ENCODE measurements at regions not wholly inside any gene's neighbourhood (a gene's known extent, or its start where the extent isn't known, plus 50 kb on each side); places are given as distances from the start of the nearest gene placed in this dataset.
A peak's percentile ranks its signal among the peaks of the same experiment; 100 is the strongest.

GRCh38 chr18:56545464-56545863 is 92.9 kb downstream of the TXNL1 start:
- no peak for DNase-seq
- no peak overlapping the region for H3K4me3 ChIP-seq (ENCODE audit: low read length)
- H3K27ac ChIP-seq (ENCODE audit: low read depth, low read length): no peak overlapping the region
- H4K5ac ChIP-seq (ENCODE audit: low read length): no peak overlapping the region
- no peak overlapping the region for H2BK5ac ChIP-seq (ENCODE audit: low read length)
- no peak overlapping the region for H2BK15ac ChIP-seq (replicated peaks; ENCODE audit: low read depth)
- H3K9ac ChIP-seq (ENCODE audit: low read length): no peak overlapping the region
- H3K18ac ChIP-seq (ENCODE audit: low read length): no peak overlapping the region
- no peak overlapping the region for H2BK120ac ChIP-seq (ENCODE audit: low read depth, low read length)
- WGBS (ENCODE audit: extremely low coverage, insufficient coverage, low lambda C conversion rate): no CpG with 5 or more reads among the region's 1 CpG
- no peaks in the 10 kb centered on the region for H3K79me2 ChIP-seq (ENCODE audit: control insufficient read depth, insufficient read depth, low read length)
- H3K27me3 ChIP-seq (ENCODE audit: insufficient read depth, low read length, poor library complexity): no peaks in the 10 kb centered on the region
- no peak overlapping the region for H4K8ac ChIP-seq (ENCODE audit: low read depth, low read length)
- no peak overlapping the region for H3K4ac ChIP-seq (ENCODE audit: low read depth, low read length)
- H3K23ac ChIP-seq (ENCODE audit: low read length): no peak overlapping the region
- no peaks in the 10 kb centered on the region for H3K4me1 ChIP-seq (ENCODE audit: control insufficient read depth, low read depth, low read length)
- no peak overlapping the region for H2AK5ac ChIP-seq (ENCODE audit: low read length)
- H3K56ac ChIP-seq (ENCODE audit: low read length): no peak overlapping the region
- no peak overlapping the region for H3K4me2 ChIP-seq (ENCODE audit: low read length)
- no peaks in the 10 kb centered on the region for H3K36me3 ChIP-seq (ENCODE audit: control insufficient read depth, insufficient read depth, low read length)
- no peaks in the 10 kb centered on the region for H3K79me1 ChIP-seq (ENCODE audit: low read length)

- Histone ChIP-seq H3K27ac (ENCODE audit: low read depth, low read length) (no peak overlapping the region), H3K4me1 (ENCODE audit: control insufficient read depth, low read depth, low read length) (no peaks in the 10 kb centered on the region), H3K79me1 (ENCODE audit: low read length) (no peaks in the 10 kb centered on the region), H4K8ac (ENCODE audit: low read depth, low read length) (no peak overlapping the region), H3K4ac (ENCODE audit: low read depth, low read length) (no peak overlapping the region), H3K56ac (ENCODE audit: low read length) (no peak overlapping the region), H2BK5ac (ENCODE audit: low read length) (no peak overlapping the region), H3K79me2 (ENCODE audit: control insufficient read depth, insufficient read depth, low read length) (no peaks in the 10 kb centered on the region), H2BK120ac (ENCODE audit: low read depth, low read length) (no peak overlapping the region), H3K4me2 (ENCODE audit: low read length) (no peak overlapping the region), H3K36me3 (ENCODE audit: control insufficient read depth, insufficient read depth, low read length) (no peaks in the 10 kb centered on the region), H3K9ac (ENCODE audit: low read length) (no peak overlapping the region), H3K4me3 (ENCODE audit: low read length) (no peak overlapping the region), H3K18ac (ENCODE audit: low read length) (no peak overlapping the region), H2BK15ac (replicated peaks; ENCODE audit: low read depth) (no peak overlapping the region), H3K27me3 (ENCODE audit: insufficient read depth, low read length, poor library complexity) (no peaks in the 10 kb centered on the region), H3K23ac (ENCODE audit: low read length) (no peak overlapping the region), H4K5ac (ENCODE audit: low read length) (no peak overlapping the region), H2AK5ac (ENCODE audit: low read length) (no peak overlapping the region)
- peak; percentile 6 for DNase-seq
- no CpG with 5 or more reads among the region's 2 CpGs for WGBS (ENCODE audit: extremely low coverage, insufficient coverage, low lambda C conversion rate)
These were observed 95.9 kb downstream of the TXNL1 start for GRCh38 chr18:56542476-56542875.

GRCh38 chr18:56541793-56542192 is 96.6 kb downstream of the TXNL1 start:
- H3K4me1 ChIP-seq (ENCODE audit: control insufficient read depth, low read depth, low read length): no peaks in the 10 kb centered on the region
- no peaks in the 10 kb centered on the region for H3K36me3 ChIP-seq (ENCODE audit: control insufficient read depth, insufficient read depth, low read length)
- no peaks in the 10 kb centered on the region for H3K79me2 ChIP-seq (ENCODE audit: control insufficient read depth, insufficient read depth, low read length)
- H3K18ac ChIP-seq (ENCODE audit: low read length): no peak overlapping the region
- H2BK120ac ChIP-seq (ENCODE audit: low read depth, low read length): no peak overlapping the region
- H3K4me2 ChIP-seq (ENCODE audit: low read length): no peak overlapping the region
- H3K27me3 ChIP-seq (ENCODE audit: insufficient read depth, low read length, poor library complexity): no peaks in the 10 kb centered on the region
- DNase-seq: no peak
- H3K23ac ChIP-seq (ENCODE audit: low read length): no peak overlapping the region
- H3K9ac ChIP-seq (ENCODE audit: low read length): no peak overlapping the region
- H3K4ac ChIP-seq (ENCODE audit: low read depth, low read length): no peak overlapping the region
- H3K56ac ChIP-seq (ENCODE audit: low read length): no peak overlapping the region
- H4K8ac ChIP-seq (ENCODE audit: low read depth, low read length): no peak overlapping the region
- no peak overlapping the region for H3K4me3 ChIP-seq (ENCODE audit: low read length)
- no peak overlapping the region for H4K5ac ChIP-seq (ENCODE audit: low read length)
- no peak overlapping the region for H2BK5ac ChIP-seq (ENCODE audit: low read length)
- H2BK15ac ChIP-seq (replicated peaks; ENCODE audit: low read depth): no peak overlapping the region
- no peak overlapping the region for H2AK5ac ChIP-seq (ENCODE audit: low read length)
- H3K27ac ChIP-seq (ENCODE audit: low read depth, low read length): no peak overlapping the region
- no peaks in the 10 kb centered on the region for H3K79me1 ChIP-seq (ENCODE audit: low read length)
- WGBS (ENCODE audit: extremely low coverage, insufficient coverage, low lambda C conversion rate): no CpG with 5 or more reads among the region's 2 CpGs

GRCh38 chr18:56541340-56541739 is 97.1 kb downstream of the TXNL1 start:
- Histone ChIP-seq H2BK15ac (replicated peaks; ENCODE audit: low read depth) (no peak overlapping the region), H3K4me3 (ENCODE audit: low read length) (no peak overlapping the region), H4K5ac (ENCODE audit: low read length) (no peak overlapping the region), H3K27me3 (ENCODE audit: insufficient read depth, low read length, poor library complexity) (no peaks in the 10 kb centered on the region), H2AK5ac (ENCODE audit: low read length) (no peak overlapping the region), H3K27ac (ENCODE audit: low read depth, low read length) (no peak overlapping the region), H3K36me3 (ENCODE audit: control insufficient read depth, insufficient read depth, low read length) (no peaks in the 10 kb centered on the region), H3K18ac (ENCODE audit: low read length) (no peak overlapping the region), H3K56ac (ENCODE audit: low read length) (no peak overlapping the region), H3K4ac (ENCODE audit: low read depth, low read length) (no peak overlapping the region), H4K8ac (ENCODE audit: low read depth, low read length) (no peak overlapping the region), H3K23ac (ENCODE audit: low read length) (no peak overlapping the region), H3K79me1 (ENCODE audit: low read length) (no peaks in the 10 kb centered on the region), H3K4me1 (ENCODE audit: control insufficient read depth, low read depth, low read length) (no peaks in the 10 kb centered on the region), H2BK5ac (ENCODE audit: low read length) (no peak overlapping the region), H3K9ac (ENCODE audit: low read length) (no peak overlapping the region), H3K79me2 (ENCODE audit: control insufficient read depth, insufficient read depth, low read length) (no peaks in the 10 kb centered on the region), H2BK120ac (ENCODE audit: low read depth, low read length) (no peak overlapping the region), H3K4me2 (ENCODE audit: low read length) (no peak overlapping the region)
- no CpG with 5 or more reads among the region's 2 CpGs for WGBS (ENCODE audit: extremely low coverage, insufficient coverage, low lambda C conversion rate)
- DNase-seq: no peak

- no peak overlapping the region for H2BK5ac ChIP-seq (ENCODE audit: low read length)
- no peak overlapping the region for H2BK15ac ChIP-seq (replicated peaks; ENCODE audit: low read depth)
- H2AK5ac ChIP-seq (ENCODE audit: low read length): no peak overlapping the region
- H3K4ac ChIP-seq (ENCODE audit: low read depth, low read length): no peak overlapping the region
- no peak overlapping the region for H4K8ac ChIP-seq (ENCODE audit: low read depth, low read length)
- no peak overlapping the region for H3K4me3 ChIP-seq (ENCODE audit: low read length)
- no peak overlapping the region for H3K27ac ChIP-seq (ENCODE audit: low read depth, low read length)
- H4K5ac ChIP-seq (ENCODE audit: low read length): no peak overlapping the region
- H3K56ac ChIP-seq (ENCODE audit: low read length): no peak overlapping the region
- H3K79me2 ChIP-seq (ENCODE audit: control insufficient read depth, insufficient read depth, low read length): no peaks in the 10 kb centered on the region
- no peak overlapping the region for H3K9ac ChIP-seq (ENCODE audit: low read length)
- no CpG with 5 or more reads among the region's 2 CpGs for WGBS (ENCODE audit: extremely low coverage, insufficient coverage, low lambda C conversion rate)
- H3K79me1 ChIP-seq (ENCODE audit: low read length): no peaks in the 10 kb centered on the region
- no peaks in the 10 kb centered on the region for H3K27me3 ChIP-seq (ENCODE audit: insufficient read depth, low read length, poor library complexity)
- no peak overlapping the region for H3K4me2 ChIP-seq (ENCODE audit: low read length)
- no peak for DNase-seq
- H2BK120ac ChIP-seq (ENCODE audit: low read depth, low read length): no peak overlapping the region
- no peak overlapping the region for H3K23ac ChIP-seq (ENCODE audit: low read length)
- H3K36me3 ChIP-seq (ENCODE audit: control insufficient read depth, insufficient read depth, low read length): no peaks in the 10 kb centered on the region
- no peaks in the 10 kb centered on the region for H3K4me1 ChIP-seq (ENCODE audit: control insufficient read depth, low read depth, low read length)
- no peak overlapping the region for H3K18ac ChIP-seq (ENCODE audit: low read length)
These were observed 99.6 kb downstream of the TXNL1 start for GRCh38 chr18:56538746-56539145.

- DNase-seq: no peak
- no peaks in the 10 kb centered on the region for H3K4me1 ChIP-seq (ENCODE audit: control insufficient read depth, low read depth, low read length)
- H3K79me1 ChIP-seq (ENCODE audit: low read length): no peaks in the 10 kb centered on the region
- no peak overlapping the region for H3K4me3 ChIP-seq (ENCODE audit: low read length)
- H2BK5ac ChIP-seq (ENCODE audit: low read length): no peak overlapping the region
- no peak overlapping the region for H3K9ac ChIP-seq (ENCODE audit: low read length)
- H3K18ac ChIP-seq (ENCODE audit: low read length): no peak overlapping the region
- no peak overlapping the region for H3K27ac ChIP-seq (ENCODE audit: low read depth, low read length)
- no peak overlapping the region for H2BK15ac ChIP-seq (replicated peaks; ENCODE audit: low read depth)
- H4K8ac ChIP-seq (ENCODE audit: low read depth, low read length): no peak overlapping the region
- H3K27me3 ChIP-seq (ENCODE audit: insufficient read depth, low read length, poor library complexity): no peaks in the 10 kb centered on the region
- no peak overlapping the region for H3K56ac ChIP-seq (ENCODE audit: low read length)
- no peak overlapping the region for H2BK120ac ChIP-seq (ENCODE audit: low read depth, low read length)
- no peak overlapping the region for H4K5ac ChIP-seq (ENCODE audit: low read length)
- H3K4me2 ChIP-seq (ENCODE audit: low read length): no peak overlapping the region
- no peaks in the 10 kb centered on the region for H3K36me3 ChIP-seq (ENCODE audit: control insufficient read depth, insufficient read depth, low read length)
- H3K4ac ChIP-seq (ENCODE audit: low read depth, low read length): no peak overlapping the region
- no peak overlapping the region for H2AK5ac ChIP-seq (ENCODE audit: low read length)
- no CpG with 5 or more reads among the region's 3 CpGs for WGBS (ENCODE audit: extremely low coverage, insufficient coverage, low lambda C conversion rate)
- H3K79me2 ChIP-seq (ENCODE audit: control insufficient read depth, insufficient read depth, low read length): no peaks in the 10 kb centered on the region
- no peak overlapping the region for H3K23ac ChIP-seq (ENCODE audit: low read length)
These were observed 106.1 kb downstream of the TXNL1 start for GRCh38 chr18:56532176-56532840.
